HUES6 (cell line): ENCODE measurements at regions not wholly inside any gene's neighbourhood (a gene's known extent, or its start where the extent isn't known, plus 50 kb on each side); places are given as distances from the start of the nearest gene placed in this dataset.

ENCODE experiments used
- H3K27ac ChIP-seq: 2 replicates; pipeline ENCODE4 v1.7.0; 2013; ENCODE audit warnings: low read depth, mild to moderate bottlenecking, low read length, inconsistent platforms
- H3K27me3 ChIP-seq: 2 replicates; pipeline ENCODE4 v1.6.1; 2013; ENCODE audit warnings: low read length; ENCODE audit not compliant: control insufficient read depth, insufficient read depth
- H3K36me3 ChIP-seq: 2 replicates; pipeline ENCODE4 v1.6.1; 2013; ENCODE audit warnings: low read length; ENCODE audit not compliant: control insufficient read depth, insufficient read depth
- H3K4me1 ChIP-seq: 2 replicates; pipeline ENCODE4 v1.6.1; 2013; ENCODE audit warnings: low read length; ENCODE audit not compliant: control insufficient read depth, insufficient read depth
- H3K4me3 ChIP-seq: 2 replicates; pipeline ENCODE4 v1.5.1; 2013; ENCODE audit warnings: low read depth, low read length
- H3K9ac ChIP-seq: one replicate; pipeline ENCODE4 v1.6.1; 2013; ENCODE audit warnings: mild to moderate bottlenecking, low read length
- H3K9me3 ChIP-seq: 2 replicates; pipeline ENCODE4 v1.6.1; 2013; ENCODE audit warnings: low read depth, low read length; ENCODE audit not compliant: control insufficient read depth, insufficient read depth

- Histone ChIP-seq H3K36me3 (no peaks in the 10 kb centered on the region), H3K27me3 (no peaks in the 10 kb centered on the region), H3K4me1 (peaks cover 3% of the 10 kb centered on the region; the same call in 1 of the 2 replicates), H3K27ac (no peak overlapping the region), H3K4me3 (no peak overlapping the region), H3K9ac (no peak overlapping the region), H3K9me3 (no peaks in the 10 kb centered on the region)
Measured at GRCh38 chr16:58958749-58959148, 224.6 kb upstream of the GOT2 start.

- Histone ChIP-seq H3K27ac (no peak overlapping the region), H3K27me3 (no peaks in the 10 kb centered on the region), H3K9ac (no peak overlapping the region), H3K36me3 (no peaks in the 10 kb centered on the region), H3K4me1 (no peaks in the 10 kb centered on the region), H3K9me3 (0 out of 2 replicates have a peak, but pooled peaks cover 4% of the 10 kb centered on the region), H3K4me3 (no peak overlapping the region)
Measured at GRCh38 chr16:58948244-58948643, 214.1 kb upstream of the GOT2 start.

GRCh38 chr16:58940609-58941008 lies 206.5 kb upstream of the GOT2 start:
- H3K27ac ChIP-seq: no peak overlapping the region
- no peak overlapping the region for H3K4me3 ChIP-seq
- no peaks in the 10 kb centered on the region for H3K9me3 ChIP-seq
- H3K27me3 ChIP-seq: no peaks in the 10 kb centered on the region
- no peaks in the 10 kb centered on the region for H3K36me3 ChIP-seq
- H3K4me1 ChIP-seq: peaks cover 8% of the 10 kb centered on the region
- H3K9ac ChIP-seq: no peak overlapping the region

- 0 out of 2 replicates have a peak overlapping the region, but pooled peaks have one; percentile 7 for H3K27ac ChIP-seq
- no peak overlapping the region for H3K9ac ChIP-seq
- peaks cover 8% of the 10 kb centered on the region for H3K4me1 ChIP-seq
- H3K36me3 ChIP-seq: no peaks in the 10 kb centered on the region
- H3K27me3 ChIP-seq: no peaks in the 10 kb centered on the region
- peaks cover under 1% of the 10 kb centered on the region; the same call in 1 of the 2 replicates for H3K9me3 ChIP-seq
- no peak overlapping the region for H3K4me3 ChIP-seq
Measured at GRCh38 chr16:58938811-58939210, 204.7 kb upstream of the GOT2 start.

- H3K4me1 ChIP-seq: peaks cover 8% of the 10 kb centered on the region
- H3K9ac ChIP-seq: no peak overlapping the region
- H3K27me3 ChIP-seq: no peaks in the 10 kb centered on the region
- H3K27ac ChIP-seq: no peak overlapping the region
- peaks cover 7% of the 10 kb centered on the region; the same call in 1 of the 2 replicates for H3K9me3 ChIP-seq
- H3K4me3 ChIP-seq: no peak overlapping the region
- no peaks in the 10 kb centered on the region for H3K36me3 ChIP-seq
Measured at GRCh38 chr16:58937661-58938060, 203.5 kb upstream of the GOT2 start.

- Histone ChIP-seq H3K9me3 (peaks cover 7% of the 10 kb centered on the region; the same call in 1 of the 2 replicates), H3K9ac (no peak overlapping the region), H3K27ac (no peak overlapping the region), H3K4me1 (no peaks in the 10 kb centered on the region), H3K27me3 (no peaks in the 10 kb centered on the region), H3K36me3 (no peaks in the 10 kb centered on the region), H3K4me3 (no peak overlapping the region)
Measured at GRCh38 chr16:58933186-58933585, 199.1 kb upstream of the GOT2 start.

- Histone ChIP-seq H3K27ac (no peak overlapping the region), H3K4me1 (no peaks in the 10 kb centered on the region), H3K36me3 (no peaks in the 10 kb centered on the region), H3K4me3 (no peak overlapping the region), H3K9ac (no peak overlapping the region), H3K9me3 (peaks cover 7% of the 10 kb centered on the region; the same call in 1 of the 2 replicates), H3K27me3 (no peaks in the 10 kb centered on the region)
Measured at GRCh38 chr16:58931436-58931835, 197.3 kb upstream of the GOT2 start.

GRCh38 chr16:58923094-58923493 lies 189.0 kb upstream of the GOT2 start:
- H3K9ac ChIP-seq: no peak overlapping the region
- peaks cover 9% of the 10 kb centered on the region; the same call in 1 of the 2 replicates for H3K4me1 ChIP-seq
- H3K9me3 ChIP-seq: no peaks in the 10 kb centered on the region
- H3K4me3 ChIP-seq: no peak overlapping the region
- no peaks in the 10 kb centered on the region for H3K36me3 ChIP-seq
- H3K27me3 ChIP-seq: no peaks in the 10 kb centered on the region
- no peak overlapping the region for H3K27ac ChIP-seq

GRCh38 chr16:58913456-58913855 lies 179.3 kb upstream of the GOT2 start:
- no peaks in the 10 kb centered on the region for H3K36me3 ChIP-seq
- no peaks in the 10 kb centered on the region for H3K4me1 ChIP-seq
- H3K9me3 ChIP-seq: no peaks in the 10 kb centered on the region
- H3K4me3 ChIP-seq: no peak overlapping the region
- H3K9ac ChIP-seq: no peak overlapping the region
- no peaks in the 10 kb centered on the region for H3K27me3 ChIP-seq
- H3K27ac ChIP-seq: no peak overlapping the region

GRCh38 chr16:58912571-58912970 lies 178.5 kb upstream of the GOT2 start:
- H3K27me3 ChIP-seq: no peaks in the 10 kb centered on the region
- no peak overlapping the region for H3K27ac ChIP-seq
- H3K4me3 ChIP-seq: no peak overlapping the region
- no peaks in the 10 kb centered on the region for H3K9me3 ChIP-seq
- no peaks in the 10 kb centered on the region for H3K4me1 ChIP-seq
- H3K9ac ChIP-seq: no peak overlapping the region
- no peaks in the 10 kb centered on the region for H3K36me3 ChIP-seq

- Histone ChIP-seq H3K27me3 (no peaks in the 10 kb centered on the region), H3K36me3 (no peaks in the 10 kb centered on the region), H3K9me3 (no peaks in the 10 kb centered on the region), H3K27ac (no peak overlapping the region), H3K4me1 (no peaks in the 10 kb centered on the region), H3K9ac (no peak overlapping the region), H3K4me3 (no peak overlapping the region)
Measured at GRCh38 chr16:58906981-58907715, 173.0 kb upstream of the GOT2 start.
